ENCODE measurements at regions not wholly inside any gene's neighbourhood (a gene's known extent, or its start where the extent isn't known, plus 50 kb on each side); places are given as distances from the start of the nearest gene placed in this dataset.

GRCh38 chr2:21404827-21405625 lies 281.3 kb downstream of the TDRD15 start:
- Mint-ChIP-seq H3K27me3 (no peaks in the 10 kb centered on the region), H3K9me3 (no peaks in the 10 kb centered on the region), H3K4me3 (no peak overlapping the region), H3K4me1 (ENCODE audit: unreplicated experiment) (peaks cover 5% of the 10 kb centered on the region), H3K36me3 (no peaks in the 10 kb centered on the region), H3K27ac (no peak overlapping the region)
- TF ChIP-seq, protein P1, sequence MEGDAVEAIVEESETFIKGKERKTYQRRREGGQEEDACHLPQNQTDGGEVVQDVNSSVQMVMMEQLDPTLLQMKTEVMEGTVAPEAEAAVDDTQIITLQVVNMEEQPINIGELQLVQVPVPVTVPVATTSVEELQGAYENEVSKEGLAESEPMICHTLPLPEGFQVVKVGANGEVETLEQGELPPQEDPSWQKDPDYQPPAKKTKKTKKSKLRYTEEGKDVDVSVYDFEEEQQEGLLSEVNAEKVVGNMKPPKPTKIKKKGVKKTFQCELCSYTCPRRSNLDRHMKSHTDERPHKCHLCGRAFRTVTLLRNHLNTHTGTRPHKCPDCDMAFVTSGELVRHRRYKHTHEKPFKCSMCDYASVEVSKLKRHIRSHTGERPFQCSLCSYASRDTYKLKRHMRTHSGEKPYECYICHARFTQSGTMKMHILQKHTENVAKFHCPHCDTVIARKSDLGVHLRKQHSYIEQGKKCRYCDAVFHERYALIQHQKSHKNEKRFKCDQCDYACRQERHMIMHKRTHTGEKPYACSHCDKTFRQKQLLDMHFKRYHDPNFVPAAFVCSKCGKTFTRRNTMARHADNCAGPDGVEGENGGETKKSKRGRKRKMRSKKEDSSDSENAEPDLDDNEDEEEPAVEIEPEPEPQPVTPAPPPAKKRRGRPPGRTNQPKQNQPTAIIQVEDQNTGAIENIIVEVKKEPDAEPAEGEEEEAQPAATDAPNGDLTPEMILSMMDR (conservative IDR thresholded peaks at IDR 0.05), result no peak
- DNase-seq (ENCODE audit: extremely low spot score, unreplicated experiment), result no peak

DNA sequence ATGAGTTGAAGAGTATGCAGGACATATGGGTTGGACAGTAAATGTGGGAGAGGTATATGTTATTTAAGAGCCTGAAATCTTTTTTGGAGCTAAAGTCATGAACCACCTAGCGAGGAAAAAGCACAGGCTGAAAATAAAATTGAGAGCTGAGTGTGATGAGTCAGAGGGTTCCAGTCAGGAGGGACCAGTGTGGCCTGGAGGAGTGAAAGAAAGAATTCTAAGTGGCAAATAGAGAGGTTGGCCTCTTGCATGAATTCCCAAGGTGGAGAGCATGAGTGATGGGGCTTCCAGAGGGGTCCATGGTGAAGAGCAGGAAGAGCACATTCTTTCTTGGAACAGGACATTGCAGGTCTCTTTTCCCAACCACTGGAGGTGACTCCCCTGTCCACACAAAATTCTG lies 282.6 kb downstream of the TDRD15 start:
- TF ChIP-seq, protein P1 (conservative IDR thresholded peaks at IDR 0.05), result no peak
- Mint-ChIP-seq H3K9me3 (no peaks in the 10 kb centered on the region), H3K27ac (no peak overlapping the region), H3K4me1 (ENCODE audit: unreplicated experiment) (peaks cover 5% of the 10 kb centered on the region), H3K27me3 (no peaks in the 10 kb centered on the region), H3K36me3 (no peaks in the 10 kb centered on the region), H3K4me3 (no peak overlapping the region)
- no peak for DNase-seq (ENCODE audit: extremely low spot score, unreplicated experiment)

GRCh38 chr2:21406911-21407310 lies 283.1 kb downstream of the TDRD15 start:
- Mint-ChIP-seq H3K27ac (no peak overlapping the region), H3K27me3 (no peaks in the 10 kb centered on the region), H3K4me3 (no peak overlapping the region), H3K9me3 (no peaks in the 10 kb centered on the region), H3K4me1 (ENCODE audit: unreplicated experiment) (peaks cover 5% of the 10 kb centered on the region), H3K36me3 (no peaks in the 10 kb centered on the region)
- TF ChIP-seq, protein P1 (conservative IDR thresholded peaks at IDR 0.05), result no peak
- DNase-seq (ENCODE audit: extremely low spot score, unreplicated experiment), result no peak

DNA sequence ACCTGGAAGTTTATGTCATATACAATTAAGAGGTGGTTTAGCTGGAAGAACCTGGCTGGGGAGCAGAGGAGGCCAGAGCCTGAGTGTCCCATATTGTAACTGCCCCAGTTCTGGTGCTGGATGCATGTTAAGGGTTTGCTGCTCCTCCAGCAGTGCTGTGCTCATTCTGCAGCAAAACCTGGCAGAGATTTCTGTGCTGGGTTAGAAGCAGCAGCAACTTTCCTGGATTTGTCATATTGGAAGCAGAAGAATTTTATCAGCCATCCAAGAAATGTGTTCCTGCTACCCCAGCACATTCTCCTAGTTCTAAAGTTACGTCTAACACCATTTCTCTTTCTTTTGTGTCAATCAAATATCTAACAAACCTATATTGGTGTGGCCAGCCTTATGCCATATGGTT lies 284.1 kb downstream of the TDRD15 start:
- H3K4me3 Mint-ChIP-seq, result no peak overlapping the region
- no peaks in the 10 kb centered on the region for H3K27me3 Mint-ChIP-seq
- H3K4me1 Mint-ChIP-seq (ENCODE audit: unreplicated experiment), result peaks cover 5% of the 10 kb centered on the region
- no peak for DNase-seq (ENCODE audit: extremely low spot score, unreplicated experiment)
- TF ChIP-seq, protein P1 (conservative IDR thresholded peaks at IDR 0.05), result no peak
- no peaks in the 10 kb centered on the region for H3K9me3 Mint-ChIP-seq
- no peak overlapping the region for H3K27ac Mint-ChIP-seq
- no peaks in the 10 kb centered on the region for H3K36me3 Mint-ChIP-seq

- Mint-ChIP-seq H3K4me3 (no peak overlapping the region), H3K27me3 (no peaks in the 10 kb centered on the region), H3K27ac (no peak overlapping the region), H3K4me1 (ENCODE audit: unreplicated experiment) (no peaks in the 10 kb centered on the region), H3K36me3 (no peaks in the 10 kb centered on the region), H3K9me3 (no peaks in the 10 kb centered on the region)
- TF ChIP-seq, protein P1 (conservative IDR thresholded peaks at IDR 0.05), result no peak
- DNase-seq (ENCODE audit: extremely low spot score, unreplicated experiment), result no peak
Observed at GRCh38 chr2:21411741-21412140, 288.0 kb downstream of the TDRD15 start.
